Activated CD8-positive, alpha-beta T cell treated with anti-CD3 and anti-CD28 coated beads for 36 hours (primary cell): ENCODE measurements at regions not wholly inside any gene's neighbourhood (a gene's known extent, or its start where the extent isn't known, plus 50 kb on each side); places are given as distances from the start of the nearest gene placed in this dataset.

Experiments used
- ATAC-seq: fragments of 200-7000 bp; cut with Tn5 transposase; one replicate; pipeline ENCODE4 v1.10.0; 2021; ENCODE audit warnings: mild to moderate bottlenecking, moderate library complexity
- CTCF ChIA-PET: fragments of 350-600 bp; sonication (Branson Sonifier 250); formaldehyde crosslinking; loops from one replicate; lab custom pipeline; 2021; ENCODE audit warnings: antibody characterized with exemption; lab: Charles Lee
- POLR2A ChIA-PET: fragments of 350-600 bp; sonication (Branson Sonifier 250); formaldehyde crosslinking; loops from one replicate; lab custom pipeline; 2021; ENCODE audit warnings: antibody characterized with exemption; lab: Charles Lee
- DNase-seq: peaks from one replicate; pipeline ENCODE4 v3.0.0-alpha.2; 2020
- H3K27ac Mint-ChIP-seq: one replicate; pipeline ENCODE4 v1.8.0; 2021; ENCODE audit warnings: mild to moderate bottlenecking, mixed read lengths
- H3K27me3 Mint-ChIP-seq: one replicate; pipeline ENCODE4 v1.8.0; 2021; ENCODE audit warnings: mixed read lengths
- H3K36me3 Mint-ChIP-seq: one replicate; pipeline ENCODE4 v1.8.0; 2021; ENCODE audit warnings: low read depth, mixed read lengths
- H3K4me1 Mint-ChIP-seq: one replicate; pipeline ENCODE4 v1.8.0; 2021; ENCODE audit warnings: low read depth, mixed read lengths
- H3K4me3 Mint-ChIP-seq: one replicate; pipeline ENCODE4 v1.8.0; 2021; ENCODE audit warnings: mild to moderate bottlenecking, moderate library complexity, mixed read lengths
- H3K9me3 Mint-ChIP-seq: one replicate; pipeline ENCODE4 v1.8.0; 2021; ENCODE audit warnings: mixed read lengths
- CTCF ChIP-seq: fragments of 200-600 bp; IDR thresholded peaks from one replicate; pipeline ENCODE4 v1.8.0; 2022; ENCODE audit warnings: antibody characterized with exemption, mild to moderate bottlenecking
- intact Hi-C: fragments of 100-400 bp; cut with micrococcal nuclease; formaldehyde crosslinking; loops from one replicate; pipeline ENCODE4 v1.10.0; 2022

- Mint-ChIP-seq H3K27me3 (no peaks in the 10 kb centered on the region), H3K9me3 (no peaks in the 10 kb centered on the region), H3K27ac (no peak overlapping the region), H3K4me1 (no peaks in the 10 kb centered on the region), H3K4me3 (no peak overlapping the region), H3K36me3 (no peaks in the 10 kb centered on the region)
- TF ChIP-seq CTCF = no peak
- intact Hi-C loops = no loop called here
- ChIA-PET POLR2A (interaction anchor here (0.6 kb wide), 1 partner anchor 517 kb away, joined by 3 read pairs; no protein-coding TSS in a partner anchor), CTCF (no interaction called here)
- DNase-seq (no peak), ATAC-seq (no peak)
Measured at GRCh38 chr13:34623331-34623730, 318.7 kb upstream of the NBEA start.

DNA sequence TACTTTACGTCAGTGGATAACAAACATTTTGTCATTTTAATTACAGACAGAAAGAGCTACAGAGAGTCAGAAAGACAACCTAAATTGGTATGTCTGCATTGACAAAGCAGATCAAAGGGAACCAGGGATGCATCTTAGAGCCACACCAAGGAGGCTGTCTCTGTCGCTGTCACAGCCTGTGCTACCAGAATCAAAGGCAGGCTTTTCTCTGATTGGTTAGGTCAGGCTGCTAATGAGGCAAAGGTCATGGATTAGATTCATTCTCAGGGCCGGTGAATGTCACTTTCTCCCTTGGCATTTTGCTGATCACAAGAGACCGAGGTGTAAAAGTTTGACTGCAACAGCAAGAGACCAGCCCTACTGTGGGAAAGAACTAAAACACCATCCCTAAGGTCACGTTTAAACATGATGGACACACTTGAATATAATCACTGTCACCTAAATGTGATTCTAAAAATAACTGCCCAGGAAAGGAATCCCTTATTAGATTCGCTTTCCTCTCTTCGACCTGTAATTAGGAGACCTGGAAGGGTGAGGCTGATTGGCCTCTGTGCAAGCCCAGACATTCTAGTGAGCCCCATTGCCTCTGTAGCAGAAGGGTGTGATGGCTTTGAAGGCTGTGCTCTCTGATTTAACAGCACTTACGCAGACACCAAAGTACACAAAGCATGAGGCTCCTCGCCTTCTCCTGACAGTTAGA lies 314.4 kb upstream of the NBEA start:
- Mint-ChIP-seq H3K4me1 (no peaks in the 10 kb centered on the region), H3K4me3 (no peak overlapping the region)
- ATAC-seq = no peak

GRCh38 chr13:34628209-34628682 lies 313.8 kb upstream of the NBEA start:
- Mint-ChIP-seq H3K27me3 (no peaks in the 10 kb centered on the region), H3K36me3 (no peaks in the 10 kb centered on the region), H3K27ac (no peak overlapping the region), H3K4me1 (no peaks in the 10 kb centered on the region), H3K4me3 (no peak overlapping the region), H3K9me3 (no peaks in the 10 kb centered on the region)
- no peak for TF ChIP-seq CTCF
- intact Hi-C loops = no loop called here
- no peak for DNase-seq
- CTCF ChIA-PET = no interaction called here
- ATAC-seq = no peak
- POLR2A ChIA-PET = interaction anchor here (0.6 kb wide), 1 partner anchor 198 kb away, joined by 5 read pairs; no protein-coding TSS in a partner anchor

More for the DNA sequence above, 314.4 kb upstream of the NBEA start:
- CTCF ChIA-PET = no interaction called here
- Mint-ChIP-seq H3K36me3 (no peaks in the 10 kb centered on the region), H3K27ac (no peak overlapping the region), H3K9me3 (no peaks in the 10 kb centered on the region), H3K27me3 (no peaks in the 10 kb centered on the region)
- no peak for TF ChIP-seq CTCF
- intact Hi-C loops = no loop called here
- POLR2A ChIA-PET = interaction anchor here (0.6 kb wide), 1 partner anchor 197 kb away, joined by 5 read pairs; no protein-coding TSS in a partner anchor
- no peak for DNase-seq

DNA sequence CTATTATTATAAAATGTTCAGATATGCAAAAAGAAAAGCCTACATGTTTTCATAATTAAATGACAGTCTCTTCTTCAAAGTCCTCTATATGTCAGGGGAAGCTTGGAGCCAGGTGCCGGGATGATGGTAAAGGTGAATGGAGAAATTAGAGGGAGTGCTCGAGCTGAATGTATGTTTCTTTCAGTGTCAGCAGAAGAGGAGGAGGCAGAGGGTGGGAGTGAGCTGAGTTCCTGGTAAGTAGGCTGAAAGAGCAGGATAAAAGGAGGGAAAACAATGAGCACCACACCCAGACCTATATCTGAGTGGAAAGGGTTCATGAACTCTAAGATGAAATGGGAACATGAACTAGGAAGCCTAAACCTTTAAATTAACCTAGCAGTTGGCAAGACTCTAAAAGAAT lies 307.6 kb upstream of the NBEA start:
- ChIA-PET CTCF (no interaction called here), POLR2A (no interaction called here)
- H3K27me3 Mint-ChIP-seq = no peaks in the 10 kb centered on the region
- no peaks in the 10 kb centered on the region for H3K36me3 Mint-ChIP-seq
- no peaks in the 10 kb centered on the region for H3K4me1 Mint-ChIP-seq
- H3K27ac Mint-ChIP-seq = no peak overlapping the region
- DNase-seq (no peak), ATAC-seq (no peak)
- H3K4me3 Mint-ChIP-seq = no peak overlapping the region
- intact Hi-C loops = no loop called here
- peaks cover 2% of the 10 kb centered on the region for H3K9me3 Mint-ChIP-seq
- TF ChIP-seq CTCF = no peak

DNA sequence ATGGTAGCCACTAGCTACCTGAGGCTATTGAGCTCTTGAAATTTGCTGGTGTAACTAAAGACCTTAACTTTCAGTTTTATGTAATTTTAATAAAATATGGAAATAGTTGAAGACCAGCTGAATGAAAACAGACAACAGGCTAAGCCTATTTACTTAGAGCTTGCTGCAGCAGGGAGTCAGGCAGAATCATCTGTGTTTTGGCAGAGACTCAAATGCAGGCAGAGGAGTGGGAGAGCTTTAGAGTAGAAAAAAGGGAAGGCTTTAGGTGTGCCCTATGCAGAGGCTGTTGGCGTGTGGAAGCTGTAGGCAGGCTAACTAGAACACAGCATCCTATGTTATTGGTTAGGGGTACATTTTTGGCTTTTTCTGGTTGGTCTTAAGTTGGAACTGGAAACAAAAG lies 304.9 kb upstream of the NBEA start:
- intact Hi-C loops = no loop called here

More for the DNA sequence above, 304.9 kb upstream of the NBEA start:
- DNase-seq (no peak), ATAC-seq (no peak)
- H3K4me1 Mint-ChIP-seq = no peaks in the 10 kb centered on the region
- POLR2A ChIA-PET = no interaction called here
- no peaks in the 10 kb centered on the region for H3K27me3 Mint-ChIP-seq
- no peak for TF ChIP-seq CTCF
- no peak overlapping the region for H3K27ac Mint-ChIP-seq
- peaks cover 2% of the 10 kb centered on the region for H3K9me3 Mint-ChIP-seq
- no peak overlapping the region for H3K4me3 Mint-ChIP-seq
- H3K36me3 Mint-ChIP-seq = no peaks in the 10 kb centered on the region
- CTCF ChIA-PET = no interaction called here
